Adrenal gland (tissue), 5 donors: ENCODE measurements at regions not wholly inside any gene's neighbourhood (a gene's known extent, or its start where the extent isn't known, plus 50 kb on each side); places are given as distances from the start of the nearest gene placed in this dataset.

Experiments used
- POLR2A ChIP-seq, 2 donors: fragments of 450-650 bp; IDR thresholded peaks; one replicate each; pipeline ENCODE4 v1.6.1; 2017; ENCODE audit warnings: antibody characterized with exemption in 2 of 2, mild to moderate bottlenecking in 2 of 2, moderate library complexity in 1 of 2
- TF ChIP-seq, protein P1 (sequence below), 6 experiments: fragments of 450-650 bp in 4 of 6; fragments of 200-600 bp in 2 of 6; sonication (generic) in 1 of 6; IDR thresholded peaks; 1 replicate in 5 of 6; 2 replicates in 1 of 6; pipeline versions ENCODE4 v1.5.1 to v1.8.0; 2016 to 2021; ENCODE audit warnings: antibody characterized with exemption in 6 of 6, mild to moderate bottlenecking in 2 of 6, moderate library complexity in 1 of 6
- donor health status: DM: no; HTN: no; CAD: no.

DNA sequence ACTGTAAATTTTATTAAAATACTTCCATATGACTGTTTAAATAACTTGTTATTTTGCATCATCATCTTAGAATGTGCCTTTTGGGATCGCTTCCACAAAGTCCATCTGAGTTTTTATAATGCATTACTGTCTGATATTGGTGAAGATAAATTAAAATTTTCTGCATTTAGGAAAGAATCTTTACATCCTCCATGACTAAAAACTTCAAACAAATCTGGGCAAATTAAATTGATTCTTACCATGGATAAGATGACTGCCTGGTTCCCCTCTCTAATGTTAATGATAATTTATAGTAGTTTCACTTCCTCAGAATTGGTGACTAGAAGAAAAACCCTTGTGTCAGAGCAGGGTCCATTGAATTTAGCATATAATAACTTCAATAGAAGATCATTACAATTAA lies 94.7 kb upstream of the SLC38A4 start:
- TF ChIP-seq, protein P1, sequence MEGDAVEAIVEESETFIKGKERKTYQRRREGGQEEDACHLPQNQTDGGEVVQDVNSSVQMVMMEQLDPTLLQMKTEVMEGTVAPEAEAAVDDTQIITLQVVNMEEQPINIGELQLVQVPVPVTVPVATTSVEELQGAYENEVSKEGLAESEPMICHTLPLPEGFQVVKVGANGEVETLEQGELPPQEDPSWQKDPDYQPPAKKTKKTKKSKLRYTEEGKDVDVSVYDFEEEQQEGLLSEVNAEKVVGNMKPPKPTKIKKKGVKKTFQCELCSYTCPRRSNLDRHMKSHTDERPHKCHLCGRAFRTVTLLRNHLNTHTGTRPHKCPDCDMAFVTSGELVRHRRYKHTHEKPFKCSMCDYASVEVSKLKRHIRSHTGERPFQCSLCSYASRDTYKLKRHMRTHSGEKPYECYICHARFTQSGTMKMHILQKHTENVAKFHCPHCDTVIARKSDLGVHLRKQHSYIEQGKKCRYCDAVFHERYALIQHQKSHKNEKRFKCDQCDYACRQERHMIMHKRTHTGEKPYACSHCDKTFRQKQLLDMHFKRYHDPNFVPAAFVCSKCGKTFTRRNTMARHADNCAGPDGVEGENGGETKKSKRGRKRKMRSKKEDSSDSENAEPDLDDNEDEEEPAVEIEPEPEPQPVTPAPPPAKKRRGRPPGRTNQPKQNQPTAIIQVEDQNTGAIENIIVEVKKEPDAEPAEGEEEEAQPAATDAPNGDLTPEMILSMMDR (IDR thresholded peaks at IDR 0.05) = no peak
- no peak for TF ChIP-seq POLR2A (IDR thresholded peaks at IDR 0.05)
